ENCODE measurements at regions not wholly inside any gene's neighbourhood (a gene's known extent, or its start where the extent isn't known, plus 50 kb on each side); places are given as distances from the start of the nearest gene placed in this dataset.

GRCh38 chrX:81414630-81415029 is 212.7 kb downstream of the SH3BGRL start:
- TF ChIP-seq POLR2A (IDR thresholded peaks at IDR 0.05) (no peak), CTCF (IDR thresholded peaks at IDR 0.05) (no peak), EP300 (IDR thresholded peaks at IDR 0.05; ENCODE audit: low read depth) (no peak)
